NCI-H446 (cell line): ENCODE measurements at regions not wholly inside any gene's neighbourhood (a gene's known extent, or its start where the extent isn't known, plus 50 kb on each side); places are given as distances from the start of the nearest gene placed in this dataset.

Experiments used
- DNase-seq, 2 experiments: peaks; one replicate each; lab custom pipeline; 2025; lab: John Stamatoyannopoulos, UW

DNA sequence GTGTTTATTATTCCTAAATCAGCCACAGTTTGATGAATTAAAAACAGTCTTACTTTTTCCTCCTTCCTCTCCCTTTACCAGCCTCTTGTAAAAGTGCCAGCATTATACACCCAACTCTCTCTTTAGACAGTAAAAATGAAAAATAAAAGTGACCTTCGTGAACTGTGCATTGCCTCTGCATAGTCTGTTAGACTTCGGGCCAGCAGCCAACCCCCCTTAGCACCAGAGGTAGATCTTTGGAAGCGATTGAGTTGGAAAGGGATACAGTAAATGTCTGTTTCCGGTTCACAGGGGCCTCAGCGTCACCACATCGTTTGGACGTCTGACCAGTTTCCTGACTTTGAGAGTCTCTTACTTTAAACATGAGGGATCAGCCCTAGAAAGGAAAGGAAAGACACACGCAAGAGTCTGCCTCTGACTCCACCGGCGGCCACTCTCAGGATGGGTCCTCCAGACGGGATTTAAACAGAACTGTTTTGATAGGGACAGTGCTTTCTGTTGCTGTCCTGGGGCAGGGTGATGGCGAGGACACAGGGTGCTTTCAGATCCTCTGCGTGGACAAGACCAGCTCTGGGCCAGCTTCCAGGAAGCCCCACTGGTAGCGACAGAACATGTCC is 206.6 kb upstream of the PREP start:
- DNase-seq, result no peak

DNA sequence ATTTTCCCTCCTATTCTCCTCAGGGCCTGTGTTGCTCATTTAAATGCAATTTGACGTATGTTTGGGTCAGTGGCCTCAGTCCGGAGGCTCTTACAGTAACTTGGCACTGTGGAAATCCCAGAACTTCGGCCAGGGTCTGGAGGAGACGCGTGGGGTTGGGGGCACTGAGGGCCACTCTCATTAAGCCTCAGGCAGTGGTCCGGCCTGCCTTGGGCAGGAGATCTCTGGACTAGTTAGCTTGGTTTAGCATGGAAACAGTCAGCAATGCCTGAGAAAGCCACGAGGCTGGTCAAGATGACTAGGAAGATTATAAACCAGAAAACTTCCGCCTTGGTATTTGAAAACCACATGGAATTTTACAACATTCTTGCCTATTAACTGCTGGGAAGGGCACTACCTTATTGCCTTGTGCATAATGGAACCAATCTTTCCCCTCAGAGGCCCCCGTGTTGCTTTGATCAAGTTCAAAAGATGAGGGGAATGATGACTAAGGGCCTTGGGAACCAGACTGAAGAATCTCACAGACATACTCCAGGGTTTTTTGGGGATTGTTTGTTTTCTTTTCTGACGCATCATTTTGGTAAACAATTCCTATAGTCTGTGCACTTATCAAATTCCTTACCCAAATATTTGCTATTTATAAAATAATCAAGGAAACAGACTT is 206.0 kb upstream of the PREP start:
- DNase-seq, result no peak

DNA sequence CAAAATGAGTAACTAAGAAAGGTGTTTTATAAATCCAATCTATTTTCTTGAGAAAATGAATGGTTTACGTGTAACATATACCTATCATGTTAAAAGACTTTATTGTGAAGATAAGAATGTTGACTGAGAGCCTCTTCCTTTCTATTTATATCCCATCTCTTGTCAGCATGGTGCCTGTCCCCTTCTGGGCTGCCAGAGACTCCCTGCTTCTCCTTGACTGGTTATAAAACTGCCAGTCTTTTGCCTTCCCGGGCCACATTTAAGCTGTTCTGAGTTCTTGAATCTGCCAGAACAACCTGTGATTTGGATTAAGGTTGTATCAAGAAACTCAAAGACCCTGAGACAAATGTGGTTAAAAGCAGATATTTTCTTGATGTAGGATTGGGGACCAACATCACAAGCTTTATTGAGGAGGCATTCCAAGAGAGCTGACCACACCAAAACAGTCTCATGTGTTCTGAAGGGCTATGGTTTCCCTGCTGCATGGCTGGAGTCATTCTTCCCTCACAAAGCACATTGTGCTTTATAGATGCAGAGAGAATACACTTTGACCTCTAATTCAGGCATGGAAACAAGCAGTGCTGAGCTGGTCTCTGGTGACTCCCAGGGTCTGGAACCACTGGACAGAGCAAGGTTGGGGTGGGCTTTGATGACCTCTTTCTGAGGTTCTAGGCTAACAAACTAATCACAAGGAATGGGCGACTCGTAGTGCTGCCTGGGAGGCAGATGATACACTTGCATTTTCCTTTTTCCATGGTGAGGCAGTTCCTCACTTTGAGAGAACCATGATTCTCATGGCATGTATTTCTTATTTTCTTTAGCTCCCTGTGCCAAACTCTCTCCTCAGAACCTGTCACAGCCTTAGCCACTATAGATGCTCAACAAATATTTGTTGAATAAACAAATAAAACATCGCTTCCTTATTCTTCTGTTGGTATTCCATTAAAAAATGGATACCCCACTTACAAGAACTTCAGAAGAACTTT is 205.0 kb upstream of the PREP start:
- DNase-seq, result no peak

DNA sequence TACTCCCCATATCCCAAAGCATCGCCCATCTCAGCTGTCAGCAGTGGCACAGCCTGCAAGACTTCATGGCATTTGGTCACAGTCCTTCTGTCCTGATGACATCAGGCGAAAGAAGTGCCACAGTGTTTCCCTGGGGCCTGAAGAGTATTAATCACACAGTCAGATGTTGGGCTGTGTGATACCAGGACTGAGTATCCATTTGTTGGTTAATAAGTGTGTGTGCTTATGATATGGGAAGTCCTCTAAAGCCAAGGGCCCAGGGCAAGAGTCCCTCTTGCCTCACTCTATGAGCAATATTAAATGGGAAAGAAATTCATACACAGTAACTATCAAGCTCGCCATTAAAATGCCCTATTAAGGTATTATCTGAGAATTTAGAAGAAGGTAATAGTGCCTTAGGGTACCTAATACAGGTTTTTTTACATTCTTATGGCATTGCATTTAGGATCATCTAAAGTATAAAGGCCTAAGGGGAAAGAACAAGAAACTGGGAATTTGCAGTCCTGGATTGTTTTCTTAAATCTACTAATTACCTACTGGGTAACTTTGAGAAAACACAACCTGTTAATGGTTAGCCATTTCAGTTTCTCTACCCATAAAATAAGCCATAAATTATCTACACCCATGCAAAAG is 204.1 kb upstream of the PREP start:
- DNase-seq, result no peak

DNA sequence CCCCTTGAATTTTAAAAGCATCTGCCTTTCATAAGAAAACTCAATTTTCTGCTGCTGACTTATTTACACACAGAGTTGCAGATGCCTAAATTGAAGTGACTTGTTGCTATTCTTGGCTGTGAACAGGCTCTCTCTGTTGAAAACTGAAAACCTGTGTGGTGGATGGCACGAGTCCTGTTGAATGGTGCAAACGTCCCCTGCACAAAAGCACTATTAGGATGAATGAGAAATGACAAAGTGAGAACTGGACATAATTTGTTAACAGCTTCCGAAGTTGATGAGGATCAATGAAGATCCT is 201.7 kb upstream of the PREP start:
- peak in 1 of 2 experiments; percentile 27 for DNase-seq

DNA sequence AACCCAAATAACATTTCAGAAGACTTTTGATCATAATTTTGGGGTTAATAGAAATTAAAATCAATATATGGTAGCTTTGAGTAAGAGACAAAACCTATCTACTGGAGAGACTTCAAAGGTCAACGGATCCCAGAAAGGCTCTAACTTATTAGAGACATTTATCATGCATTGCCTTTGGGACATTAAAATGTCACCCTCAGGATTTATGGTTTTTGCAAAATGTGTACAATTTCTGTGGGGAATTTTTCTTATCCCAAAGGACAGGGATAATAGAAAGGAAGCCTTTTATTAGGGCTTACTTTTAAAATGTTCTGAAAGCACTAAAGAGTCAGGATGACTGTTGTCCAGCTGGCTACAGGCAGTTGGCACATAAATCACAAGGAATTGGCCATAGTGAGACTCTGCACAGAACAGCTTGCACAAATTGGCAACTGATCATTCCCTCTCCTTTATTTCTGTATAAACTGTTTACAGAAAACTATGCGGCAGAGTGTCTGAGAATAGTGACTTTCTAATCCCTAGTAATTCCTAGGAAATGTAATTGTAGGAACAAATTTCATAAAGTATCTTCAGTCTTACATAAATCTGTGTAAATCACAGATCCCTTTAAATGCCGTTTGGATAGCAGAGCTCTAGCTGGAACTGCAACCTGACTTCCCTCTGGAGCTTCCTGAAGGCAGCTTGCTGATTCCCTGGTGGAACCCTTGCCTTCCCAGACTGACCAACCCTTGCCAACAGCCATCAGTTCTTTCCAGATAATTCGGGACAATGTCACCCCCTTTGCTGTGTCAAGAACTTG is 201.1 kb upstream of the PREP start:
- peak; percentile 7 to 71 for DNase-seq

DNA sequence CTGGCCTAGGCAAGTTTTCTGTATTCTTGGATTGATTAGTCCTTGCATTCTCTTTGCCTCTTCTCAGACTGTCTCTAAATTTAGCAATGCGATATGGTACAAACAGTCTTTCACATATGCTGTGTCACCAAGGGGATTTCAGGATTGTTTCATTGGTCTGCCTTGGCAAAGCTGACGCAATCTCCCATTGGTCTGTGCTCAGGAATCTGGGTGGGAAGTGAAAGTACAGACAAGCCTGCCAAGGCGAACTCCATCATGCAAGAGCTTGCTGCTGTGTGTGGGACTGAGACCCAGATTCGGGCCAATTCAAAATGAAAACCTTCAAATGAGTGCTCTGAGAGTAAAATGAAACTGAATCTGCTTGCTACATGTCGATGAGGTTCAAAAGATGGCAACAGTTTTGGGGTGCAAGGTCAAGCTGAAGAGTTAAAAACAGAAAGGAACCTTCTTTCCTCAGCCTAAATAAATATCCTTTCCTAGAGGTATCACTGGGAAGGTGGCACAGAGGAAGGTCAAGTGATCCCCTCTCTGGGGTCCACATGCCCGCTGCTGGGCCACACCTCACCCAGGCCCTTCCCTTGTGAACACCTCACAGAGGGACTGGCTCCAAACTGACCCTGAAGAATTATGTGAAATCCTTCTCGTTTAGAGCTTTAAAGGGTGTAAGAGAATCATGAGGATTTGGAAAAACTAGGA is 198.8 kb upstream of the PREP start:
- DNase-seq, result peak in 1 of 2 experiments; percentile 12

DNA sequence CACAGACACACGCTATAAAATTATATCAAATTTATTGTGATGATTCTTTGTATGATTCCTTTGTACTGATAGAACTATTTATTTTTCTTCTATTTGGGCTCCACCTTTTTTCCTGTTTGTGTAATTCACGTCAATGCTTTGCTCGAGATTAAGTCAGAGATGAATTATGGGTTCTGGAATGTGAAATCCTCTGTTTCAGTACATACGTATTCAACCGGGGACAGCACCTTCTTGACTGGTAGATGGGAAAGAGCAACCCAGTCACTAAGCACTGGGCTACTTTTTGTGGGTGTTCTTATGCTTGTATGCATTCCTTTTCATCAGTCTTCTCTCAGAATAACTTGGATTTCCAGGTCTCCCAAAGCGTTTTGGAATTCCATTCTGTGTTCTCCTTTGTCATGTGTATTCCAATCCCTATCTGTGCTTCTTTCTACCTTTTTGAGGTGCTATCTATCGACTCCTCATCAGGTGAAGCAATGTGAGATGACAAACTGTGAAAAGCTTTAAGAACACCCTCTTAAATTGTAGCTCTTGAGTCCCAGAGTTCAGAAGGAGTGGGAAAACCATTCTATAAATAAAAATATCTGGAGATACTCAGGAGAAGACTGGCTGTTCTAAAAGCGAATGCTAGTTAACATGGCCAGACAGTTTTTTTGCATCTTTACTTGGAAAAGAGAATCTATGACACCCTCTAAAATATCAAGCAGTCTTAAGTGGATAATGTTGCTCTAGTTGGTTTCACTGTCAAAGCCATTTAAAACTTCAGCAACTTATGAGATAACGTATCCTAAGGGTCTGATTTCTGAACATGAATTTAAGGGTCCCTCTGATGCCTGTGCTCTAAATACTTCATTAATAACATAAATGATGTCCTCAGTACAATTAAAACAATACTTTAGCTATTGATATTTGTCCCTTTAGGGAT is 197.7 kb upstream of the PREP start:
- DNase-seq, result no peak

DNA sequence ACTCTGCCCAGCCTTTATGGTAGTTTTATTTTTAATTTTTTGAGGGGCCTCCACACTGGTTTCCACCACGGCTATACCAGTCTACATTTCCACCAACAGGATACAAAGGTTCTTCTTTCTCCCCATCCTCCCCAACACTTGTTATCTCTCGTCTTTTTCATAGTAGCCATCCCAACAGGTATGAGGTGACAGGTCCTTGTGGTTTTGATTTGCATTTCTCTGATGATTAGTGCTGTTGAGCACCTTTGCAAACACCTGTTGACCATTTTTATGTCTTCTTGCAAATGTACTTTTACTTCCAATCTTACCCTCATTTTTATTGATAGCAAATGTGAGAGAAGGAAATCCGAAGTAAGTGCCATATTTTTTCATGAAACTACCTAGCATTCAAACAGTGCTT is 195.4 kb upstream of the PREP start:
- no peak for DNase-seq

DNA sequence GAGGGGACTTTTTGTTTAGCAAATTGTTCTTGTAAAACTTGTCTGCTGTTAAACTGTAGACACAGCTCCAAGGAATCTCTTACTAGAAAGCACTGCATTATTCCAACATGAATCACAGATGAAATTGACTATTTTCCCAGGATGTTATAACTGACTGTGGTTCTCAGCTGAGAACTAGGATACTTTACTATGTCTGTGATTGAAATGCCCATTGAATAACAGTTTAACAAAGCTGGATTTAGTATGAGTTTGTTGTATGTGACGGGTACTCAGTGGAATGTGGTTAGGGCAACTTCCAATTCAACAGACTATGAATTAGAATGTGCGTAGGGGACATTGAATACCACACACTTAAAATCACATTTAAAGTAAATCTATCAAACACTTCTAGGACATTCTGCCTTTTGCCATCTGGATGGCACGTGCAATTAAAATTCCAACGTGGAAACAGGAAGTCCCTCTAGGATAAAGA is 193.4 kb upstream of the PREP start:
- no peak for DNase-seq

DNA sequence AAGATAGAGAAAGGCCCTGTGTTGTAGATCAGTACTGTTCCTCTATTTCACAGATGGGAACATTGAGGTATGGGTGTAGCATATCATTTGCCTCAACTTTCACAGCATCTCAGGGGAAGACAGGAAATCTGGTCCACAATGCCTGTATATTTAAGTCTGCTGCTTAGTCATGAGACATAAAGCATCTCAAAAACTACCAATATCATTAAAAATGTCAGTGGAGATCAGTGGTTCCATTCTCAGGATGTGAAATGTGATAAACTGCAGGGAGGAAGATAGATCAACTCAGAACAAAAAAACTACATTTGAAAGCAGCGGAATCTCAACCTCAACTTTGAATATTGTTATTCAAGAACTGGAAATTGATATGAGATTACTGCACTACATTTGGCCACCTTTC is 192.9 kb upstream of the PREP start:
- DNase-seq, result no peak

DNA sequence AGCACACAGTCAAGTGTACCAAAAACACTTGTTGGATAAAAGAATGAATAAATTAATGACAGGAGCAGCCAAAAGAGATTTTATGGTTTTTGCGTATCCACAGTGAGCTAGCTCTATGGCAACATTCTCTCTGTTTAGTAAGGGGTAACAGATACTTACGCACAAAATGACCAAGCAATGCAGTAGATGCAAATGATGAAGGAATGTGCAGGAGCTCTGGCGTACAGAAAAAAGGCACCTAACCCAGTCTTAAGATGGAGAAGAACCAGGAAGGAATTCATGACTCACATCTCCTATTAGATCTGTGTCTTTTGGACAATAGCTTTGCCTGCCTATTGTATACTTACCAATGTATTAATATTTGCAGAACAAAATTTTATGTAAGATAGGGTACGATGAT is 191.9 kb upstream of the PREP start:
- DNase-seq, result no peak

DNA sequence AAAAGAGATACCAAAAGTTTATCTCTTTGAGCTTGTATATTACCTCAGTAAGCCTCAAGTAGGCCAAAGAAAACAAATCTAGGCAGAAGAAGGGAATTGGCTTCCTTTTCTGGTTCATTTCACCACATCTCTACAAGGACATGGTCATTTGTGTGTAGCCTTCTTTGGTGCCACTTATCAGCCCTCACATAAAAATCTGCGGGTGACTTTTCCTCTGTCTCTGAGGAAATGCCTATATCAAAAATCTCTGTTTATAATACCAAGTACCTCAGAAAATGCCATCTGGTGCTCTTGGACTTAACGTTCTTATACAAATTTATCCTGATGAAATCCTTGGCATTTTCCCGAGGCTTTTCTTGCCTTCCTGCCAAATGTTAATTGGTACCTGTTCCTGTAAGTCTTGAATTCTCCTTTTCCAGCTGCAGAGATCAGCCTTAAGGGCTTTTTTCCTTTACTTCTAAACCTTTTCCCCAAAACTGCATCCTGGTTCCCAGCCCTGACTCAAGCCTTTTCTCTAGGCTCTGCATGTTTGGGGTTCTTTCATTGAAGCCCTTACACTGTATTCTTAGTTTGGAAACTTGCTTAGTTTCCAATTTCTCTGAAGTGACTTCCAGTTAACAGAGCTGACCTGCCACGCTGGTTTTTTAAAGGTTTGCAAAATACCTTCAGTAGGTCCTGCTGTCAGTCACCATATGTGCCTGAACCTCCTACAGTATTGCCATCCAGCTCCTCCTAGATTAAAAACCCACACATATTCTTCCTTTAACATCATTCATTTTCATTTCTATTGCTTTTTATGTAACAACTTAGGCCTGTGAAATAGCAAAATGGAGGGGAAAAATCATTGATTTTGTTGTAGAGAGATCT is 191.2 kb upstream of the PREP start:
- DNase-seq, result peak in 1 of 2 experiments; percentile 35

DNA sequence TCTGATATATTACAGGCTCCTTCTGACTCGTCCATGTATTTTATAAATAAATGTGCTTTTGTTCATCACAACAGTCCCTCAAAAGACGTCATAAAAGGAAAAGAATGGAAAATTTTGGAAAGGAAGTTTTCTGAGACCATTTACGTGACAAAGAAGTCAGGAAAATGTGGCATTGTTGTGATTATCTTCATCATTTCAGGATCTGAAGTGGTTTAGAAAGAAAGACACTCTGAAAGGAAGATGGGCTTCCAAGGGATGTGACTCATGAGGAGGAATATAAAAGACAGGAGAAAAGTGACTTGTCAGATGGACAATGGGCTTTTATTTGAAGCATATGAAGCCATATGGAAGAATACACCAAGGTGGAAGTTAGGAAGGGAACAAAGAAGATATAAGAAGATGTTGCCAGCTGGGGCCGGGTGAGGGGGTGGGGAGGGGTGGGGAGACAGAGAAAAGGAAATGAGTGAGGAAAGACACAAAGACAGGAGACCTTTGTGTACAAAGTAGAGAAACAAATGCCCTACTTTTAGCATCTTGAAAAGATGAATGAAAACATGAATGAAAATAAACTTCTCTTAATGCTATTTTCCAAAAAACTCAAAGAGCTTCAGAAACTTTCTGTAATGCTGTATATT is 190.3 kb upstream of the PREP start:
- no peak for DNase-seq

DNA sequence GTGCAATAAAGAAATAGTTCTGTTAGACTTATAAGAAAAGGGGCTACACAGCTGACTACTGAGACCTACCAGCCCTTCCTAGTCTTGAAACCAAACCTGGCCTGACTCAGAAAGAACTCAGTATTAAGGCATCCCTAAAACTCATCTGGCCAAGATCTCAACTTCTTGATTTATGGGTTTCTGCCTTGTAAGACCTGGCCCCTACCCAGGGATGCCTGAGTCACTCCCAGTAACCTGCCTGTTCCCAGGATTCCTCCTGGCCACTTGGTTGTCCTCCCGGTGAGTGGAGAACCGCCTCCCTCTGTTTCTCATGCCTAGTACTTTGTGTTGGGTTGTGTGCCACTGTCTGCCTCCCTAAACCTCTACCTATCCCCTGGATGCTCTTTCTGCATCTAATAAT is 189.4 kb upstream of the PREP start:
- DNase-seq, result no peak

DNA sequence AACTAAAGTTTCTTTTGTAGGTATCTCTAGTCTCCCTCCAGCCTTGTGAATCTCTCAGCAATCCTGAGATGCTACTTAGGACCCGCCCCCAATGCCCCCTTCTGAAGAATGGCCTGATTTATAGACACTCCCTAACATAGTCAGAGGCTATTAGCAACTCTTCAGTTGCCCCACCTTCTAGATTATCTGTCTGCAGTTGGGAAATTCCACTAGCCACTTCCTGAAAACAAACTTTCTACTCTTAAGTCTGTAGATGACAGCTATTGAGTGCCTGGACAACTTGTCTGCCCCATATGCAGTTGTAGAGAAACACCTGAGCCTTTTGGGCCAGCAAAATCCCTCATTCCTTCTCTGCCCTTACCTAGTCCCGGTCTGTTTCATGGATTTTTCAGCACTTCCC is 188.2 kb upstream of the PREP start:
- no peak for DNase-seq

DNA sequence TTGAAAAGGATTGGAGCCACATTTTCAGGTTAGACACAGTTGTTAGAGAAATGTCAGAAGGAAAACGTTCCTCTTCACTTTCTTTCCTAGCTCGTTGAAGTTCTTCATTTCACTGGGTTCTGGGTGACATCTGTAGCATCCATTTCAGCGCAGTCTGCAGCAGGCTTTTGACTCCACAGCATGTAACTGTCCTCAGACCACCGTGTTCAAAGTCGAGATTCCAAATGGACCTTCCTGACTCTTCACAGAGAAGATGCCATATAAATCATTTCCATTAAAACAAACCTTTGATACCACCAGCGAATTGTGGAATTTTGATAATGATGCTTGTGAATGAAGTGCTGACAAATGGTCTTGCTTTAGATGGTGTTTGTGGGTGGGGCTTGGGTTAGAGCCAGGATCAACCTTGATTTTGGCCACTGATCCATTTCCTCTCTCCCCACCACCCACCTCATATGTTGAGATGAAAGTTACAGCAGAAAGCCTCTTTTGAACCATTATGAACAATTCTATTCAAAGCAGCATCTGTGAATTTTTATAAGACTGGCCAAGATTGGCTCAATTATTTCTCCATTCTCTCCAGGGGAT is 185.3 kb upstream of the PREP start:
- DNase-seq, result no peak
